H1 (cell line): ENCODE measurements at regions not wholly inside any gene's neighbourhood (a gene's known extent, or its start where the extent isn't known, plus 50 kb on each side); places are given as distances from the start of the nearest gene placed in this dataset.

ENCODE experiments used
- RAD21 ChIP-seq, 2 experiments: IDR thresholded peaks in 1 of 2; conservative IDR thresholded peaks in 1 of 2; 2 replicates each; pipeline ENCODE4 v1.6.1; 2011; ENCODE audit warnings: low read depth in 2 of 2, low read length in 2 of 2, improper control_type of control experiment in 1 of 2, inconsistent platforms in 1 of 2, mild to moderate bottlenecking in 1 of 2, moderate library complexity in 1 of 2
- SP1 ChIP-seq: IDR thresholded peaks from 2 replicates; pipeline ENCODE4 v1.6.1; 2011; ENCODE audit warnings: low read depth, low read length

- no peak for TF ChIP-seq SP1
- TF ChIP-seq RAD21 (IDR thresholded peaks at IDR 0.05 in 1 of 2, conservative IDR thresholded peaks at IDR 0.05 in 1 of 2; ENCODE audit: low read depth in 2 of 2, low read length in 2 of 2) = no peak
Observed at GRCh38 chr6:51384736-51385135, 566.1 kb downstream of the TFAP2B start.
